ENCODE measurements at regions not wholly inside any gene's neighbourhood (a gene's known extent, or its start where the extent isn't known, plus 50 kb on each side); places are given as distances from the start of the nearest gene placed in this dataset.

DNA sequence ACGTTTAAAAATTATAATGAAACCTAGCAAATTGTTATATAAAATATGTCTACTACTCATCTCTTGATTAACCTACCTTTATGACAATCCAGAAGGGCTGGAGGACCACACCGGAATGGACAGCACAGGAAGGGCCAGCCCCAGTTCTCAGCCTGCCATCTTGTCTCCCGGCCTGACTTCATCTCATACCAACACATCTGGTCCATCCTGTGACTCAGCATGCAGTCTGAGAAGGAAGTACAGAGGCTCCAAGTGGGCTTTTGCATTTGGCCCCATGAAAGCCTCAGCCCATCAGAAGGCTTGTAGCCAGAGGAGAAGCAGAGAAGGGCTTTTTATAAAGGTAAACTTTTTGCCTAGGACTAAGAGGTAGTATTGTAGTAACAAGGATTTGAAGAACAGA, 436.6 kb downstream of the MRPL39 start:
- TF ChIP-seq, protein P1, sequence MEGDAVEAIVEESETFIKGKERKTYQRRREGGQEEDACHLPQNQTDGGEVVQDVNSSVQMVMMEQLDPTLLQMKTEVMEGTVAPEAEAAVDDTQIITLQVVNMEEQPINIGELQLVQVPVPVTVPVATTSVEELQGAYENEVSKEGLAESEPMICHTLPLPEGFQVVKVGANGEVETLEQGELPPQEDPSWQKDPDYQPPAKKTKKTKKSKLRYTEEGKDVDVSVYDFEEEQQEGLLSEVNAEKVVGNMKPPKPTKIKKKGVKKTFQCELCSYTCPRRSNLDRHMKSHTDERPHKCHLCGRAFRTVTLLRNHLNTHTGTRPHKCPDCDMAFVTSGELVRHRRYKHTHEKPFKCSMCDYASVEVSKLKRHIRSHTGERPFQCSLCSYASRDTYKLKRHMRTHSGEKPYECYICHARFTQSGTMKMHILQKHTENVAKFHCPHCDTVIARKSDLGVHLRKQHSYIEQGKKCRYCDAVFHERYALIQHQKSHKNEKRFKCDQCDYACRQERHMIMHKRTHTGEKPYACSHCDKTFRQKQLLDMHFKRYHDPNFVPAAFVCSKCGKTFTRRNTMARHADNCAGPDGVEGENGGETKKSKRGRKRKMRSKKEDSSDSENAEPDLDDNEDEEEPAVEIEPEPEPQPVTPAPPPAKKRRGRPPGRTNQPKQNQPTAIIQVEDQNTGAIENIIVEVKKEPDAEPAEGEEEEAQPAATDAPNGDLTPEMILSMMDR (IDR thresholded peaks at IDR 0.05; ENCODE audit: low read length): no peak
- TF ChIP-seq EZH2 (optimal IDR thresholded peaks at IDR 0.05; ENCODE audit: low read depth, low read length): no peak
